CD4-positive, alpha-beta T cell treated with Interleukin-17A for 1 hour (primary cell): ENCODE measurements at regions not wholly inside any gene's neighbourhood (a gene's known extent, or its start where the extent isn't known, plus 50 kb on each side); places are given as distances from the start of the nearest gene placed in this dataset.
"Not testable (repeated sequence)": the region's sequence is repeated elsewhere in the genome, so short reads cannot be mapped to it uniquely, and the experiment has no call there.

Experiments used
- DNase-seq: peaks from one replicate; pipeline ENCODE4 v3.0.0-alpha.2; 2020

GRCh38 chr11:91624021-91624420, 600.6 kb upstream of the FAT3 start:
- no peak for DNase-seq

- no peak for DNase-seq
Measured at GRCh38 chr11:91608677-91609076, 615.9 kb upstream of the FAT3 start.

- DNase-seq = no peak
Measured at GRCh38 chr11:91596111-91596510, 628.5 kb upstream of the FAT3 start.

GRCh38 chr11:91591021-91591420, 633.6 kb upstream of the FAT3 start:
- no peak for DNase-seq

- DNase-seq = no peak
Measured at GRCh38 chr11:91587131-91587530, 637.5 kb upstream of the FAT3 start.

GRCh38 chr11:91585035-91585801, 639.4 kb upstream of the FAT3 start:
- no peak for DNase-seq

GRCh38 chr11:91563176-91563575, 661.4 kb upstream of the FAT3 start:
- DNase-seq = no peak

- no peak for DNase-seq
Measured at GRCh38 chr11:91560434-91560833, 664.2 kb upstream of the FAT3 start.

- DNase-seq = no peak
Measured at GRCh38 chr11:91538065-91538464, 686.6 kb upstream of the FAT3 start.

- DNase-seq = no peak
Measured at GRCh38 chr11:91536366-91536765, 688.3 kb upstream of the FAT3 start.

- no peak for DNase-seq
Measured at GRCh38 chr11:91528965-91529364, 695.7 kb upstream of the FAT3 start.

GRCh38 chr11:91527380-91528030, 697.1 kb upstream of the FAT3 start:
- DNase-seq = no peak

GRCh38 chr11:91513734-91514133, 710.9 kb upstream of the FAT3 start:
- DNase-seq = no peak

GRCh38 chr11:91497847-91498246, 726.8 kb upstream of the FAT3 start:
- no peak for DNase-seq

- DNase-seq = no peak
Measured at GRCh38 chr11:91495837-91496236, 728.8 kb upstream of the FAT3 start.

- no peak for DNase-seq
Measured at GRCh38 chr11:91489989-91490388, 734.6 kb upstream of the FAT3 start.

- DNase-seq = not testable (repeated sequence)
Measured at GRCh38 chr11:91483956-91484355, 740.7 kb upstream of the FAT3 start.

GRCh38 chr11:91481875-91482274, 742.7 kb upstream of the FAT3 start:
- not testable (repeated sequence) for DNase-seq

GRCh38 chr11:91470656-91471055, 754.0 kb upstream of the FAT3 start:
- no peak for DNase-seq

GRCh38 chr11:91459840-91460239, 764.8 kb upstream of the FAT3 start:
- no peak for DNase-seq

- no peak for DNase-seq
Measured at GRCh38 chr11:91446267-91446666, 778.4 kb upstream of the FAT3 start.

GRCh38 chr11:91435694-91436395, 788.8 kb upstream of the FAT3 start:
- no peak for DNase-seq

GRCh38 chr11:91433284-91434010, 791.2 kb upstream of the FAT3 start:
- DNase-seq = no peak
